CD14-positive monocyte (primary cell): ENCODE measurements at regions not wholly inside any gene's neighbourhood (a gene's known extent, or its start where the extent isn't known, plus 50 kb on each side); places are given as distances from the start of the nearest gene placed in this dataset.
A peak's percentile ranks its signal among the peaks of the same experiment; 100 is the strongest.

Source experiments
- DNase-seq, 3 donors: peaks; one replicate each; pipeline ENCODE4 v3.0.0-alpha.2; 2011 to 2022
- H2AFZ ChIP-seq: 2 replicates; pipeline ENCODE4 v1.6.0; 2012; ENCODE audit warnings: mild to moderate bottlenecking, low read depth, low read length, inconsistent platforms; ENCODE audit not compliant: insufficient read depth, poor library complexity, severe bottlenecking
- H3K27ac ChIP-seq, 2 donors: 1 replicate in 1 of 2; 2 replicates in 1 of 2; pipeline ENCODE4 v1.5.1; 2012 to 2013; ENCODE audit warnings: low read length in 2 of 2, control low read depth in 1 of 2, inconsistent platforms in 1 of 2, low read depth in 1 of 2, mild to moderate bottlenecking in 1 of 2
- H3K27me3 ChIP-seq, 2 donors: one replicate each; pipeline versions ENCODE4 v1.6.0 to v1.6.1; 2011 to 2013; ENCODE audit warnings: low read length in 2 of 2; ENCODE audit not compliant: control insufficient read depth in 2 of 2, insufficient read depth in 2 of 2
- H3K36me3 ChIP-seq, 2 donors: replicated peaks in 1 of 2; 1 replicate in 1 of 2; 2 replicates in 1 of 2; pipeline versions ENCODE4 v1.5.1 to v1.6.1; 2012 to 2013; ENCODE audit warnings: low read length in 2 of 2, control low read depth in 1 of 2, inconsistent platforms in 1 of 2, mild to moderate bottlenecking in 1 of 2; ENCODE audit not compliant: insufficient read depth in 2 of 2, control insufficient read depth in 1 of 2
- H3K4me1 ChIP-seq, 2 donors: 1 replicate in 1 of 2; 2 replicates in 1 of 2; pipeline versions ENCODE4 v1.5.1 to v1.6.1; 2012 to 2013; ENCODE audit warnings: low read length in 2 of 2, control low read depth in 1 of 2, inconsistent platforms in 1 of 2, mild to moderate bottlenecking in 1 of 2, moderate library complexity in 1 of 2; ENCODE audit not compliant: insufficient read depth in 2 of 2, control insufficient read depth in 1 of 2
- H3K4me2 ChIP-seq: replicated peaks from 2 replicates; pipeline ENCODE3; 2012; ENCODE audit warnings: low read length, moderate library complexity, mild to moderate bottlenecking; ENCODE audit not compliant: poor library complexity, severe bottlenecking; ENCODE audit errors: extremely low read depth
- H3K4me3 ChIP-seq, 3 experiments: fragments of 200-600 bp in 1 of 3; sonication (generic) in 1 of 3; replicated peaks in 1 of 3; 1 replicate in 2 of 3; 2 replicates in 1 of 3; pipeline ENCODE4 v1.5.1; 2011 to 2013; ENCODE audit warnings: low read length in 3 of 3, mild to moderate bottlenecking in 3 of 3, control low read depth in 2 of 3, low read depth in 2 of 3, inconsistent platforms in 1 of 3, moderate library complexity in 1 of 3
- H3K79me2 ChIP-seq: 2 replicates; pipeline ENCODE4 v1.6.0; 2012; ENCODE audit warnings: mild to moderate bottlenecking, control low read depth, inconsistent platforms, low read length, moderate library complexity; ENCODE audit not compliant: insufficient read depth
- H3K9ac ChIP-seq: 2 replicates; pipeline ENCODE4 v1.6.0; 2017; ENCODE audit warnings: low read length, mild to moderate bottlenecking; ENCODE audit not compliant: insufficient read depth, poor library complexity, severe bottlenecking
- H3K9me3 ChIP-seq, 2 donors: replicated peaks in 1 of 2; 1 replicate in 1 of 2; 2 replicates in 1 of 2; pipeline versions ENCODE4 v1.5.1 to v1.6.1; 2012 to 2013; ENCODE audit warnings: low read length in 2 of 2, control low read depth in 1 of 2; ENCODE audit not compliant: control insufficient read depth in 1 of 2, insufficient read depth in 1 of 2
- H4K20me1 ChIP-seq: 2 replicates; pipeline ENCODE4 v1.6.0; 2012; ENCODE audit warnings: mild to moderate bottlenecking, low read length, control low read depth, moderate library complexity; ENCODE audit not compliant: insufficient read depth
- H3K27ac Mint-ChIP-seq, 7 donors: one replicate each; pipeline ENCODE4 v1.8.0; 2020; ENCODE audit warnings: mild to moderate bottlenecking in 7 of 7, mixed read lengths in 7 of 7, moderate library complexity in 6 of 7, inconsistent platforms in 2 of 7
- H3K27me3 Mint-ChIP-seq, 3 donors: one replicate each; pipeline ENCODE4 v1.8.0; 2021 to 2022; ENCODE audit warnings: low read depth in 3 of 3, mild to moderate bottlenecking in 3 of 3, mixed read lengths in 3 of 3, moderate library complexity in 3 of 3, inconsistent platforms in 1 of 3
- H3K36me3 Mint-ChIP-seq, 2 donors: one replicate each; pipeline ENCODE4 v1.8.0; 2020; ENCODE audit warnings: mixed read lengths in 2 of 2, inconsistent platforms in 1 of 2, mild to moderate bottlenecking in 1 of 2
- H3K4me1 Mint-ChIP-seq: one replicate; pipeline ENCODE4 v1.8.0; 2020; ENCODE audit warnings: mild to moderate bottlenecking, mixed read lengths
- H3K4me3 Mint-ChIP-seq, 2 donors: one replicate each; pipeline ENCODE4 v1.8.0; 2020; ENCODE audit warnings: mild to moderate bottlenecking in 2 of 2, mixed read lengths in 2 of 2, moderate library complexity in 1 of 2
- H3K9me3 Mint-ChIP-seq, 7 donors: one replicate each; pipeline ENCODE4 v1.8.0; 2020 to 2022; ENCODE audit warnings: mixed read lengths in 7 of 7, mild to moderate bottlenecking in 6 of 7, moderate library complexity in 6 of 7, inconsistent platforms in 2 of 7
- CTCF ChIP-seq: fragments of 200-600 bp; IDR thresholded peaks from one replicate; pipeline ENCODE4 v1.8.0; 2022; ENCODE audit warnings: antibody characterized with exemption, mild to moderate bottlenecking
- WGBS: methylation state at CpG from one replicate; pipeline ENCODE4 v1.1.5; 2013; ENCODE audit warnings: missing lambda C conversion rate; ENCODE audit not compliant: insufficient coverage; 5-methylcytosine and 5-hydroxymethylcytosine counted together
- intact Hi-C, 2 donors: fragments of 100-400 bp; cut with micrococcal nuclease; formaldehyde crosslinking; loops; one replicate each; pipeline versions ENCODE4 v1.15.0 to v1.15.1; 2023

- Mint-ChIP-seq H3K27ac (peak overlapping the region; percentile 4 to 92 (median 86)), H3K9me3 (peaks cover 0 to 4% (median 0%) of the 10 kb centered on the region in 7 donors), H3K4me1 (peaks cover 46% of the 10 kb centered on the region), H3K4me3 (no peak overlapping the region), H3K36me3 (no peaks in the 10 kb centered on the region), H3K27me3 (peaks cover 0 to 6% (median 0%) of the 10 kb centered on the region in 3 donors)
- no peaks in the 10 kb centered on the region for H3K36me3 ChIP-seq
- no peak for TF ChIP-seq CTCF
- intact Hi-C loops = loop anchor here in 1 of 2 donors (10.0 kb wide), 1 partner anchor 55 kb away; no protein-coding TSS in a partner anchor
- H3K9ac ChIP-seq = no peak overlapping the region
- no peak overlapping the region for H3K4me3 ChIP-seq
- no peaks in the 10 kb centered on the region for H3K9me3 ChIP-seq
- H3K27me3 ChIP-seq = no peaks in the 10 kb centered on the region
- peaks cover 47 to 48% of the 10 kb centered on the region in 2 donors for H3K4me1 ChIP-seq
- peak overlapping the region; percentile 56 to 82 for H3K27ac ChIP-seq
- peak overlapping the region; percentile 12 for H3K4me2 ChIP-seq
- DNase-seq = peak in 2 of 3 donors; percentile 11 to 43
- H4K20me1 ChIP-seq = no peaks in the 10 kb centered on the region
- H2AFZ ChIP-seq = no peak overlapping the region
- H3K79me2 ChIP-seq = no peaks in the 10 kb centered on the region
Measured at GRCh38 chr20:53699906-53700305, 106.3 kb upstream of the ZNF217 start.

GRCh38 chr20:53699085-53699674 lies 105.5 kb upstream of the ZNF217 start:
- H3K4me2 ChIP-seq = no peak overlapping the region
- peak overlapping the region in 1 of 2 donors; percentile 82 for H3K27ac ChIP-seq
- H3K4me3 ChIP-seq = no peak overlapping the region
- H3K27ac Mint-ChIP-seq = peak overlapping the region; percentile 43 to 92 (median 86)
- no peaks in the 10 kb centered on the region for H3K79me2 ChIP-seq
- 96% methylated on average over 2 of the region's 3 CpGs for WGBS
- H3K4me1 ChIP-seq = peaks cover 47 to 48% of the 10 kb centered on the region in 2 donors
- peaks cover 0 to 4% (median 0%) of the 10 kb centered on the region in 7 donors for H3K9me3 Mint-ChIP-seq
- no peaks in the 10 kb centered on the region for H3K36me3 ChIP-seq
- H3K27me3 ChIP-seq = no peaks in the 10 kb centered on the region
- no peak for TF ChIP-seq CTCF
- peaks cover 0 to 8% (median 0%) of the 10 kb centered on the region in 3 donors for H3K27me3 Mint-ChIP-seq
- H3K4me1 Mint-ChIP-seq = peaks cover 45% of the 10 kb centered on the region
- H3K9me3 ChIP-seq = no peaks in the 10 kb centered on the region
- DNase-seq = peak in 1 of 3 donors; percentile 31
- no peak overlapping the region for H2AFZ ChIP-seq
- no peak overlapping the region for H3K9ac ChIP-seq
- no peaks in the 10 kb centered on the region for H4K20me1 ChIP-seq
- intact Hi-C loops = loop anchor here in 1 of 2 donors (10.0 kb wide), 1 partner anchor 54 kb away; no protein-coding TSS in a partner anchor
- H3K36me3 Mint-ChIP-seq = no peaks in the 10 kb centered on the region
- no peak overlapping the region for H3K4me3 Mint-ChIP-seq
